ENCODE measurements at regions not wholly inside any gene's neighbourhood (a gene's known extent, or its start where the extent isn't known, plus 50 kb on each side); places are given as distances from the start of the nearest gene placed in this dataset.

DNA sequence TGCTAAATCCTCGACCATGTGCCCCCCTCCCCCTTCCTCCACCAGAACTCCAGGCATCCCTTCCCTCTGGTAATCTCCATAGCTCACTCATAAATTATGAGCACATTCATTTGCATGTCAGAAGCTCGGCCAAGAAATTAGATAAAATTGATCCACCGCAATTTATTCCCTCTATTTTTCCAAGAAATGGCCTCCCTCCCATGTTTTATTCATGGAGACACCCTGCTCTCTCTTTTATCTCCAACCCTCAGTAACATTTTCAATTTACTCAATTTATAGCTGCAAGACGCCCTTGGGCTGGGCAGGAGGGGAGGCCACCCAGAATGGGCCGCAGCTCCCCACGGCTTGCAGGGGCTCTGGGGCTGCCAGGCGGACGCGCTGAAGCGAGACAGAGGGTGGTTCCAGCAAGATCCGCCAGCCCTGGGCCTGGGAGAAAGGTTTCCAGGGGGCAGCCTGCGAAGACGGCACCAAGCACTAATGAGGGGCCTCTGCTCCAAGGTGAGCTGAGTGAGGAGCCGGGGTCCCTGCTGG, 54.7 kb upstream of the ZNF423 start:
- DNase-seq, result no peak

DNA sequence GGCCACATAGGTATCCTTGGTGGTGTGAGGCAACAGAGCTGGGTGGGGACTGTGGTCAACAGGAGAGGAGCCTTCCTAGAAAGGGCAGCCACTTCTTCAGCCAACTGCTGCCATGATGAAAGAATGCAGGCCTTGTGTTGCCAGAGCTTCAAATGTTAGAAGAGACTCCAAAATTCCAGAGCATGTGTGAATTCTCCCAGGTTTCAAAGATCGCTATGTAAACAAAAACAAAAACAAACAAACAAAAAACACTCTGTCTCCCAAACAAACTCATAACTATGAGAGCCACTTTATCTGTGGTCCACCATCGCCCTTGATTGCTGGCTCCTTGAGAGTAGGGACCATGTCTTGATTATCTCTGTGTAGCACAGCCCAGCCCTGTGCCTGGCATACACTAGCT, 55.5 kb upstream of the ZNF423 start:
- no peak for DNase-seq

DNA sequence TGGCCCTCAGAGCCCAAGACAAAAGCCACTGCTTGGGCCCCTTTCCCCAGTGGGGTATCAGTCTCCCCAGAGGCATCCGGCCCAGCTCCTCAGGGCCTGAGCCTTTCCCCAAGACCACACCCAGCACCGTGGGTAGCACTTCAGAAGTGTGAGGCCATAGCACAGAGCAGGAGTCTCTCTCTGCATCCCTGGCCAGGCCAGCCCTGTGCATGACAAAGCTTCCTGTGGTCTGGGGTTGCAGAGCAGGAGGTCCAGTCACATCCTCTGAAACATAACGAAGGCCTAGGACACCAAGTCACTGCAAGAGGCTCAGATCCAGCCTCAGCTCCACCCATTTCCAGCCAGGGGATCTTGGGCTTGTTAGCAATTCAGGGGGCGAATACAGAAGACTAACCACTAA, 56.8 kb upstream of the ZNF423 start:
- no peak for DNase-seq

DNA sequence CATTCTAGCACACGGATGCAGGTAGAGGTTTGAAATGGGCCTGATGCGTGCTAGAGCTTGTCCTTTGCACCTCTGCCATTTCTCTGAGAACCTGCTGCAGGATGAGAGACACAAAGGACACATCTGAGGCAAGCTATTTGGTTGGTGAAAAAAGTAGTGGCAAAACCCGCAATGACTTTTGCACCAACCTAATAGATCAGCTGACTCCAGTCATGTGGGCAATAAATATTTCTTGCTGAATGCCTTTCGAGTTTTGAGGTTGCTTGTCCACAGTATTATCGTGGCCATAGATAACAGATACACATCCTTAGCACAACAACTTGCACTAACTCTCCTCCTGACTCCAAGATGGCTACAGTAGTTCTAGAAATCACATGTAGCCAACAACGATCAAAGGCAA, 57.8 kb upstream of the ZNF423 start:
- no peak for DNase-seq

DNA sequence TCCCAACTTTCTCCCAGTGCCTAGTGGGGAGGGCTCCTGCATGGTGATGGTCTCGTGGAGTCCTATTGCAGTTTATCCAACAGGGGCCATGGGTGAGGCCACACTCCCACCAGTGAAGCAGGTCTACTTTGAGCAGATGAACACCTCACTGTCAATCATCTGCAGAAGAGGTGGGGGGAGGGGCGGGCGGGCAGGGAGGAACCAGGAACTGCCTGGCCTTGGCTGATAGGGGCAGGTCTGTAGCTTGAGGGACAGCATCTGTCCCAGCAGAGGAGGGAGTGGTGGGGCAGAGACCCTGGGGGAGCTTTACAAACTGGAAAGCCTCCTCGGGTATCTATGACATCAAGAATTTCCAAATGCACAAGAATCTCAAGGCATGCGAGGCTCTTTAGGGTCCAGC, 58.7 kb upstream of the ZNF423 start:
- DNase-seq, result no peak

DNA sequence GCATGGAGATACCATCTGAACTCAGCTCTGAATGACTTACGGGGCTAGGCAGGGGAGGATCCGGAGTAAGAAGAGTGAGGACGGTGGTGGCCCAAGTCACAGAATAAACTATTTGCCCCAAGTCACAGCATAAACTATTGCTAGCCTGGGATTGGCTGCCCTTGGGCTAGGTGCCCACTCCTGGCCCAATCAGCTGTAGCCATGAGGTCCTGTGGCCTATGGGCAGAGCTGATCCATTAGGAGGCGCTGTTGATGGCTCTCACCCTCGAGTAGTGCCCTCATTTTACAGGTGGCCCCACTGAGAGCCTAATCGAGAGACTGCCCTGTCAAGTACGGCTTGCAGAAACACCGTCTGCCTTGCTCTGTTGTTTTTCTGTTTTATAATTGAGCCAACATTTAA, 62.3 kb upstream of the ZNF423 start:
- no peak for DNase-seq

DNA sequence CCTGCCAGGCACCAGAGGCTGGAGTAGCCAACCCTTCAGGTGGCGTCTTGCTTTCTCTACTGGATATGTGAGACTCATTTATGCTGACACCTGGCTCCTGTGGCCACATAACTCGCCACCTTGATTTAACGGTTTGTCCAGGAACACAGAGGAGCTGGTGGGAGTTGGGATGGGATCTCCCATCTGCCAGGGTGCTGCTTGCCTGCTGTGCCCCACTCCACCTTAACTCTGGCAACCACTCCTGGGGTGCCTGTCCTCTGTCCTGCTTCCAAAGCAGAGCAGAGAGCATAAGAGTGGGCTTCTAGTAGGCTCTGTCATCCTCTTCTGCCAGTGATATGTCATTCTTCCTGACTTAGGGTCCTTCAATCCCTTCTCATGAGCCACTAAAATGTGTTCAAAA, 63.4 kb upstream of the ZNF423 start:
- no peak for DNase-seq

DNA sequence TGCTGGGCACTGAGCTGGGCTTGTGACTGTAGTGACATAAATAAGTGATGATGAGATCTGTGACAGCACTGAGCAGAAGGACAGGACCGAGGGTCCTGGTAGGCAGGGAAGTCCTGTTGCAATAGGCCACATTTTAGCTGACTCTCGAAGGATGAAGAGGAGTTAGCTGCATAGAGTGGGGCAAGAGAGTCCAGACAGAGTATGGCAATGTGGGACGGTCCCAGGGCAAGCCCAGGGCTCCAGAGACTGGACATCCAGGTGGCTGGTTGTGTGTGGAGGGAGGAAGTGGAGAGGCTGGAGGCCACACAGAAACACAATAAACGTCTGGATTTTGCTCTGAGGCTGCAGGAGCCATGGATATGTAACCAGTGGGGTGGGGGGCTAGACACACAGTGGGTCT, 64.5 kb upstream of the ZNF423 start:
- no peak for DNase-seq

DNA sequence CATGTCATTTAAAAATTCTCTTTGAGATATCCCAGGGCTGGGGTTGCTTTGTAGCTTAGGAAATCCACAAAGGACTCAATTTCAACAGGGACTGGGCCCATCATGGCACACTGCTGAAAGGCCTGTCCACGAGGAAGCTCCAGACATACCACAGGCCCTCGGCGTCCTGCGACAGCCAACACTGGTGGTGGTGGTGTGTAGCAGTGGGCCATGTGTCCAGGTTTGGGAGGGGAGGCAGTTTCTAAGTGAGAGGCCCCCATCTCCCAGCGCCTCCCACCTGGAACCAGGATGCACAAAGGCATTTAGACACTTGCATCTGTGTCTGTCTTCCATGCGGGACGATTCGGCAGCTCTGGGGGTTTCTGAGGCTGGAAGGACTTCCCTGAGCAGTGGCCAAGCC, 65.2 kb upstream of the ZNF423 start:
- DNase-seq, result no peak

DNA sequence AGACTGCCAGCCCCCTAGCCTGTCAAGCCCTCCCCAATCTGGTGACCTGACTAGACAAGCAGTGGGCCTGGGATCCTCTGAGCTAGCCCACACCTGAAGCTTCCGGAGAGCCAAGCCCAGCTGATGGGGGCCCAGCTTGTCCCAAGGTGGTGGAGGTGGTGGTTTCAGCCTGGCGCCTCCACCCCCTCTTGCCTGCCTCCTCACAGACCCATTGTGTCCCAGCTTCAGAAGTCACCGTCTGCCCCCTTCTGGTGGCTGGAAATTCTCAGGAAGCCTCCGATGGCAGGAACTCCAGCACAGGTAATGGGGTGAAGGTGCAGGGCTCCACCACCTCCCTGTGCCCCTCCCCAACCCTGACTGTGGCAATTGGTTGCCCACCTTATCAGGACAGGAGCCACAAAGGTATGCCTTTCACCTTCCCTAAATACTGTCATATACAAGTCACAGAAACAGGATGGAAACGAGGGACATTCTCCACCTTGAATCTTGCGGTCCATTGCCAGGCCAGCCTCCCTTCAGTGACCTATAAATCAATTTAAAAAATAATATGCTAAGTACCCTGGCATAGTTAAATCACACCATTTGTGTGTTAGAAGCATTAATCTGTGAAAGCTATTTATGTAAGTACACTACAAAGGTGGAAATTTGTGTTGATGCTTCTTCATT, 66.0 kb upstream of the ZNF423 start:
- peak; percentile 86 for DNase-seq

DNA sequence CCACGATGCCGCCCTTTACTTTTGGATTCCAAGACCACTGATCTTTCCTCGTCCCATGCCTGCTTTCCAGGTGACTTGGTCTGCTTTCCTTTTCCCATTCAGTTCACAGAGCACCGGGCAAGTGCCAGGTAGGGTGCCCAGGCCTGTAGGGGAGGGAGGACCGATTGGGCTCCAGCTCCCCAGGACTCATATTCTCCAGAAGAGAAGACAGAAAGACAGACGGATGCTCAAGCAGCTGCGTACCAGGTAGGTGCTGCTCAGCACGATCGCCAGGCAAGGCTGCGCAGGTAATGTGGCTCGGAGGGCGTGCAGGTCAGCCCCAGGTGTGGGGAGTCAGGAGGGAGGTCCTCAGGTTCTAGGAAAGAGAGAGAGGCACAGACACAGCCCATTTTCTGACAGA, 67.5 kb upstream of the ZNF423 start:
- no peak for DNase-seq

DNA sequence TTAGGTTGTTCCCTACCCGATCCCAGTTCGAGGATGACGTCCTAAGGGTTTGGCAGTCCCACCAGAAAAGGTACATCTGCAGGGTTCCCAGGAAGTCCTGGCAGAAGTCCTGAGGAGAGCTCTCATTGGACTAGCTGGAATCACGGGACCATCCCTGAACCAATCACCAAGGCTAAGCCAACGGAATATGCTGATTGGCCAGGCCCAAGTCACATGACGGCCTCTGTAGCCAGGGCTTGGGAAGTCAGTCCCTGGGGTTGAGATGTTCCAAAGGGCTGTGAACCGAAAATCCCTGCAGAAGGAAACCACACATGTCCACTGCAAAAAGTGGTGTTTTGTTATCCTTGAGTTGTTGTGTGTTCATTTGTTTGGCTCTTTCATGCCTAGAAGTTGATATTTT, 68.2 kb upstream of the ZNF423 start:
- DNase-seq, result no peak

DNA sequence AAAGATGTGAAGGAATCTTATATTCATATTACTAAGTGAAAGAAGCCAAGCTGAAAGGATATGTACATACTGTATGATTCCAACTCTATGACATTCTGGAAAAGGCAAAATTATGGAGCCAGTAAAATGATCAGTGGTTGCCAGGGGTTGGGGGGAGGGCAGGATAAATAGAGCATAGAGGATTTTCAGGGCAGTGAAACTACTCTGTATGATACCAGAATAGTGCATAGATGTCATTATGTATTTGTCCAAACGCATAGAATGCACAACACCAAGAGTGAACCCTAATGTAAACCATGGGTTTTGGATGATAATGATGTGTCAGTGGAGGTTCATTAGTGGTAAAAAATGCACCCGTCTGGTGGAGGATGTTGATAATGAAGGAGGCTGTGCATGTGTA, 71.0 kb upstream of the ZNF423 start:
- DNase-seq, result peak; percentile 1

DNA sequence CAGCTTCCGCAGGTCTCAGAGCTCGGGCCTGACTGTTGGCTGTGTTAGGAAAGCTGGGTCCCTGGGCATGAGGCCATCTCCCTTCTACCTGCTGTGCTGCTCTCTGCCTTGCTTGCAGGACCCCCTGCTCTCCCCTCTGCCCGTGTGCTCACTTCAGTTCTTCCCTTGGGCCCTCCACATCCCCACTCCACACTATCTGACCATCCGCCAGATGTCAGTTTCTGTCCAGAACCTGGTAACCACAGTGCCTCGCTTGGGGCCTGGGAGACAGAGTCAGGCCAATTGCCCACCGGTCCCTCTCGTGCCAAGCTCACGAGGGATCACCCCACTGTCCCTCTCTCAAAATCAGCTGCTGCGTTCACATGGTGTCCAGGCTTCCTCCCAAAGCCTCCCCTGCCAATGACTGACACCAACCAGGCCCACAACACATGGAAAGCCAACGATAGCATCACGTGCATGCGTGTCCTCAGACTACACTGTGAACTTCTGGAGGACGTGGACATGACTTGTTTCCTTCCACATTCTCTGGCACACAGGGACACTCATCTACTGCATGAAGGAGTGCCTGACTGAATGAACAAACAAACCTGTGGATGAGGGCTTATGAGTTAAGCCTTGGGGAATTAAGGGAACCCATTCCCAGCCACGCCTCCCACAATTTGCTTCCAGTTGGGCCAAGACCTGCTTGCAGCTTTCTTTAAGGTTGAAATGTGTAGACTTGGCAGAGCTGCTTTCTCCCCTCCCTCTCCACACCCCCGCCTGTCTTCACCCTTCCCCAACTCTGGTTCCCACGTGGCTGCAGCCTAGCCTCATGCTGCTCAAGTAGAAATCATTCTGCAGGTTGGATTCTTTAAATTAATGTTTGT, 72.5 kb upstream of the ZNF423 start:
- peak; percentile 20 for DNase-seq

DNA sequence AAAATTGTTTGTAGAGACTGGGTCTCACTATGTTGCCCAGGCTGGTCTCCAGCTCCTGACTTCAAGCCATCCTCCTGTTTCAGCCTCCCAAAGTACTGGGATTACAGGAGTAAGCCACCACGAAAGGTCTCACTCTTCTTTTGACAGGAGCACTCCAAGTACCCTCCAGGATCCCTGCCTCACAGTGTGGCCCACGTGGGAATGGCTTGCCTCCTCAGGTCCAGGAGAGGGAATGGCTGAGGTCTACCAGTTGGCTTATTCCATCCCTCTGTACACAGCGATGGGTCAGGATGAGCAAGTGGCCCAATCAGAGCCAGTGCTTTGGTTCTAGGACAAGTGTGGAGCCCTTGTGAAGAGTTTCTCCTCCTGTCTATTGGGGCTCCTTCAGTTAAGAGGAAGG, 73.7 kb upstream of the ZNF423 start:
- DNase-seq, result peak; percentile 15

DNA sequence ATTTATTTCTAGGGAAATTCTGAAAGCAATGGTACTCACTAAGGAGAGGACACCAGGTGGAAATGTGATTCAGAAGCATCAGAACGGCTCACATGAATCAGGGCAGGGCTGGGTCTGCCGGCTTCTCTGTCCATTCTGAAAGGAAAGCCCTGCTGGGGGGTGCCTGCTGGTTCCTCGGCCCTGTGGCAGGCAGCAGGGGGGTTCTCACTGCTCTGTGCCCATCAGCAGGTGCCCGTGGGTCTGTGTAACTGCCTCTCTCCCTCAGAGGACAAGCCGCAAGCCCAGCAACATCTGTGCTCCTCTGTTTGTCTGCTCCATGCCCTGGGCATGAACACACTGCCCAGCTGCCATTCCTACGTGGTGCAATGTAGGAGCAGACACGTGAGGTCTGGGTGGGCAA, 74.9 kb upstream of the ZNF423 start:
- peak; percentile 27 for DNase-seq

DNA sequence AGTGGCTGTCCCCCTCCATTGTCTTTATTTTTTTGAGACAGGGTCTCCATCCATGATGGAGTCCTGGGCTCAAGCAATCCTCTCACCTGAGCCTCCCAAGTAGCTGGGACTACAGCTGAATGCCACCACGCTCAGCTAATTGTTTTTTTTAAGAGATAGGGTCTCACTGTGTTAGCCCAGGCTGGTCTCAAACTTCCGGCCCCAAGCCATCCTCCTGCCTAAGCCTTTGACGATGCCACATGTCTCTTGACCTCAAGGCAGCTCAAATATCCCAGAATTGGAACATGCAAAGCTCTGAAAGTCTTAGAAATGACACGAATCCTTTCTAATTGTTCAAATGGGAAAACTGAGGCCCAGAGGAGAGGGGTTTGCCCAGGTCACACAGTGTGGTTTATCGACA, 75.4 kb upstream of the ZNF423 start:
- DNase-seq, result no peak

DNA sequence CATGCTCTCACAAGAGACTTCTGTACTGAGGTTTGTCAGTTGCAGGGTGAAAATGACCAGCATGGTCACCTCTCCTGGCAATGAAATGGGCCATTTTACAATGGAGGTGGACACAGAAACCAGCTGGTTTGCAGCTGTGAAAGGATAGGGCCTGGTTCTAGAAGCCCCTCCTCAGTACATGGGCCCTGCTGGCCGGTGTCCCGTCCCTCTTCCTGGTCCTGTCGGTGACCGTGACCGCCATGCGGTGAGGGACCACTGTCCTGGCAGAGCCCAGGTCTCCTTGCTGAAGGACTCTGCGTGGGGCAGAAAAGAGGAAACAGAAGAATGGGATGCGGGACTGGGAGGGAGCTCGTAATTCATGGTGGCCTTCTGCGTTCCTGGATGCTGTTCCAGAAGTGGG, 76.0 kb upstream of the ZNF423 start:
- peak; percentile 41 for DNase-seq

DNA sequence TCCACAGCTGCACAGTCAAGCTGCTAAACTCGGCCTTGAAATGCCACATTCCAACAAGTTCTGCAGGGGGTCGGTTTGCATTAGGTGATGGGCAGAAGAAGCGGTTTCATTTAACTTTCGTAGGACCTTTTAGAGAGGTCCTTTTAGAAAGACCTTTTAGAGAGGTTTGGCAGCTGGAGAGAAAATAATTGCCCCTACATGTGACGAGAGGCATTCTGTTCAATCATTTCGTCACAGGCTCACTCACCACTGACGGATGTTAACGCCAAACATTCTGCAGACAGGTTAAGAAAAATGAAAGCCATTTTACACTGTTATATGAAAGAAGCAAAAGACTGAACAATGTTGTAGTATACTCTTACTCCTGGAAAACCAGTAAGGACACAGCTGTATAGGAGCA, 76.5 kb upstream of the ZNF423 start:
- DNase-seq, result peak; percentile 53

DNA sequence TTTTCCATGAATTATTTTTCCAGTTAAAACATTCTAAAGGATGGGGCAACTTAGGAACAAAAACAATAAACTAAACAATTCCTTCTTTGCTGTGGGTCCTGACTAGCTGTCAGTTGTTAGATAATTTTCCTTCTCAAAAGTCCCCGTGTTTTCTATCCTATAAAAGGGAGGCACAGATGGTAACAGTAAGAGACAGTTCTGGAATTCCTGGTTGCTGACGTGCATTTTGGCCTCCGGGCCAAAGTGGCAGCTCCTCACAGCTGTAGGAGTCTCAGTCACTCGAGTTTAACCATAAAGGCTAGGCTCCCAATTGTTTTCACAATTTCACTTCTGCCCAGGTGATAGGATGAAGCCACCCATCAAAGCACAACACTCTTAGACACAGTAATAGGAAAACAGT, 77.0 kb upstream of the ZNF423 start:
- peak; percentile 62 for DNase-seq

DNA sequence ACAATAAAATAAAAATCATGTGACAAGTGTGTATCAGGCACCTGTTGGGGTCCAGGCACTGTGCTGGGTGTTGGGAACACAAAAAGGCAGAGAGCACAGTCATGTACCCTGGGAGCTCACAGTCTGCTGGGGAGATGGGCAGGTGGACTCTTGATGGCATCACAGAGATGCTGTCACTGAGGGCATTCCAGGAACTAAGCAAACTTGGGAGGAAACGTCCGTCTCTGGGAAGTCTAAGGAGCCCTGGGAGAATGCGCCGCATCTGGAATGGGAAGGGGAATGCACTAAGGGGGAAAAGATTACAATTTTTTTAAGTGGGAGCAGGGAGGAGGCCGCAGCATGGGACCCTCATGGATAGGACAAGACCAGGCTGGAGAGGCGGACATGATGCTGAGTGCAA, 80.9 kb upstream of the ZNF423 start:
- peak; percentile 24 for DNase-seq

DNA sequence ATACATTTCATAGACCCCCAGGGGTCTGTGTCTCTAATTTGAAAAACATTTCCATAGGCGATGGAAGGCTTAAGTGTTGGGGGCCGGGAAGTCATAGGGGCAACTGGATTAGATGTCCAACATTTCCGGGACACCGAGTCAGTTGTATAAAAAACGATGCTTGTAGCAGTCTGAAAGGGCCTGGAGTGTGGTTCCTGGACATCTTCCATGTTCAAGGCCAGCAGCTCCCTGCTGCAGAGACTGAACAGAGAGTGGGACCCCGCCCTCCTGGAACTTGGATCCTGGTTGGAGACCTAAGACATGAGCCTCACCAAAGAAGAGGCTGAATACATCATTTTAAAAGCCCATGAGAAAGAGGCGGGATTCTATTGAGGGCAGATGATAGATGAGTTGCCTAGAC, 82.0 kb upstream of the ZNF423 start:
- DNase-seq, result peak; percentile 15

DNA sequence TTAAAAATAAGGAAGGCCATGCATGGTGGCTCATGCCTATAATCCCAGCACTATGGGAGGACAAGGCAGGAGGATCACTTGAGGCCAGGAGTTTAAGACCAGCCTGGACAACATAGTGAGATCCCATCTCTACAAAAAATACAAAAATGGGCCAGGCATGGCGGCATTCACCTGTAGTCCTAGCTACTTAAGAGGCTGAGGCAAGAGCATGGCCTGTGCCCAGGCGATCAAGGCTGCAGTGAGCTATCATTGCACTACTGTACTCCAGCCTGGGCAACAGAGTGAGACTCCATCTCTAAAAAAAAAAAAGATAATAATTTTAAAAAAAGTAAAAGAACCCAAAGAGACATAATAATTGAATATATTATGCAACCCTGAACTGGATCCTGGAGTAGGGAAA, 83.6 kb upstream of the ZNF423 start:
- DNase-seq, result peak; percentile 18

DNA sequence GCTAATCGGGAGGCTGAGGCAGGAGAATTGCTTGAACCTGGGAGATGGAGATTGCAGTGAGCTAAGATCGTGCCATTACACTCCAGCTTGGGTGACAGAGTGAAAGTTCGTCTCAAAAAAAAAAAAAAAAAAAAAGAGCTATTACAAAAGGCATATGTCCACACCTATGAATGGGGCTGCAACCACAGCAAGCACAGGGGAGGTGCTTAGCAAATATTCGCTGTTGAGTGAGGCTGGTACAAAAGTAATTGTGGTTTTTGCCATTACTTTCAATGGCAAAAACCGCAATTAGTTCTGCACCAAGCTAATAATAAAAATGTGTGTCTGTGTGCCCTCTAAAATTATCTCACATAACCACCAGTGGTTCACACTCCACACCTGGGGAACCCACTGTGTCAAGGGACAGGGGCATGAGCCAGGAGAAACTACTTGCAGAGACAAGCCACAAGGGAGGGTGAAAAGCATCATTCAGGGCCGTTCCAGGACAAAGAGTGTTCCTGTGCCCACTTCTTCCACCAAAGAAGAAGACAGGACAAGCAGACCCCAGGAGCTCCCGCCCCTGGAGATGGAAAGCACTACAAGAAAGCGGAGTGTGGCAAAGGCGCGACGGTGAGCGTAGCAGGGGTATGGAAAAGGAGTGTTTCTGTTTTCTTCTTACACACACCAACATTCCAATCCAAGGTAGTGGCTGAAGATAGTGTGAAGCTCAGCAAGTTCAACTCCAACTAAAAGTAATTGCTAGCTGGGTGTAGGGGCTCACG, 84.4 kb upstream of the CNEP1R1 start:
- no peak for DNase-seq

All from islet precursor cell (in vitro differentiated cells).